ENCODE measurements at regions not wholly inside any gene's neighbourhood (a gene's known extent, or its start where the extent isn't known, plus 50 kb on each side); places are given as distances from the start of the nearest gene placed in this dataset.
"Not testable (repeated sequence)": the region's sequence is repeated elsewhere in the genome, so short reads cannot be mapped to it uniquely, and the experiment has no call there.

DNA sequence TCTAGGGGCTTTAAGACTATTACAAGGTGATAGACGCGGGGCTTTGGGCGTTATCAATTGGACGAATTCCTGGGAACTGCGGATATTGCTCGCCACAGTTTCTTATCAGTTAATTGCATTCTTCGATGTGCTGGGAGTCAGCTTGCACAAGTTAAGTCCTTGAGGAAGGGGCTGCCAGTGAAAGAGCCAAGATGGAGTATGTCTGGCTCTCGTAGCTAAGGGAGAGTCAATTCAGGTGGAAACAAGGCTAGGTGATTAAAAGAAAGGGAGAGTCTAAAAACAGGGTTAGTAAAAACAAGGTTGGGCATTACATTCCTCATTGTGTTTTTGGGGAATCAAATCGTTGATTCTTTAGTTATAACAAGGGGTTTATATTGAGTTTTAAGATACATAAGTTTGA lies 121.6 kb downstream of the UNC93B1 start:
- TF ChIP-seq, protein P1, sequence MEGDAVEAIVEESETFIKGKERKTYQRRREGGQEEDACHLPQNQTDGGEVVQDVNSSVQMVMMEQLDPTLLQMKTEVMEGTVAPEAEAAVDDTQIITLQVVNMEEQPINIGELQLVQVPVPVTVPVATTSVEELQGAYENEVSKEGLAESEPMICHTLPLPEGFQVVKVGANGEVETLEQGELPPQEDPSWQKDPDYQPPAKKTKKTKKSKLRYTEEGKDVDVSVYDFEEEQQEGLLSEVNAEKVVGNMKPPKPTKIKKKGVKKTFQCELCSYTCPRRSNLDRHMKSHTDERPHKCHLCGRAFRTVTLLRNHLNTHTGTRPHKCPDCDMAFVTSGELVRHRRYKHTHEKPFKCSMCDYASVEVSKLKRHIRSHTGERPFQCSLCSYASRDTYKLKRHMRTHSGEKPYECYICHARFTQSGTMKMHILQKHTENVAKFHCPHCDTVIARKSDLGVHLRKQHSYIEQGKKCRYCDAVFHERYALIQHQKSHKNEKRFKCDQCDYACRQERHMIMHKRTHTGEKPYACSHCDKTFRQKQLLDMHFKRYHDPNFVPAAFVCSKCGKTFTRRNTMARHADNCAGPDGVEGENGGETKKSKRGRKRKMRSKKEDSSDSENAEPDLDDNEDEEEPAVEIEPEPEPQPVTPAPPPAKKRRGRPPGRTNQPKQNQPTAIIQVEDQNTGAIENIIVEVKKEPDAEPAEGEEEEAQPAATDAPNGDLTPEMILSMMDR (IDR thresholded peaks at IDR 0.05) = not testable (repeated sequence)
- TF ChIP-seq POLR2A (IDR thresholded peaks at IDR 0.05) = not testable (repeated sequence)

Data from esophagus squamous epithelium (tissue), 4 donors.